ENCODE measurements at regions not wholly inside any gene's neighbourhood (a gene's known extent, or its start where the extent isn't known, plus 50 kb on each side); places are given as distances from the start of the nearest gene placed in this dataset.

- no peak for DNase-seq (ENCODE audit: missing footprints)
- no peak for ATAC-seq
- intact Hi-C loops (cut with DNase I): no loop called here
These were observed 221.6 kb downstream of the CD83 start for GRCh38 chr6:14339172-14339571.

- no peak for ATAC-seq
- intact Hi-C loops (cut with DNase I): no loop called here
These were observed 222.4 kb downstream of the CD83 start for GRCh38 chr6:14339711-14340584.

GRCh38 chr6:14344486-14344885 is 226.9 kb downstream of the CD83 start:
- ATAC-seq: no peak
- intact Hi-C loops (cut with DNase I): no loop called here
- no peak for DNase-seq (ENCODE audit: missing footprints)

More at GRCh38 chr6:14339711-14340584, 222.4 kb downstream of the CD83 start:
- no peak for DNase-seq (ENCODE audit: missing footprints)

GRCh38 chr6:14348389-14348788 is 230.8 kb downstream of the CD83 start:
- intact Hi-C loops (cut with DNase I): no loop called here
- DNase-seq (ENCODE audit: missing footprints) (no peak), ATAC-seq (no peak)

GRCh38 chr6:14349507-14349906 is 231.9 kb downstream of the CD83 start:
- DNase-seq (ENCODE audit: missing footprints) (no peak), ATAC-seq (no peak)
- intact Hi-C loops (cut with DNase I): no loop called here

- ATAC-seq: no peak
- intact Hi-C loops (cut with DNase I): no loop called here
- no peak for DNase-seq (ENCODE audit: missing footprints)
These were observed 232.6 kb downstream of the CD83 start for GRCh38 chr6:14350210-14350609.

- no peak for ATAC-seq
- intact Hi-C loops (cut with DNase I): no loop called here
- DNase-seq (ENCODE audit: missing footprints): no peak
These were observed 235.7 kb downstream of the CD83 start for GRCh38 chr6:14353281-14353680.

- intact Hi-C loops (cut with DNase I): no loop called here
- DNase-seq (ENCODE audit: missing footprints) (no peak), ATAC-seq (no peak)
These were observed 236.2 kb downstream of the CD83 start for GRCh38 chr6:14353798-14354197.

GRCh38 chr6:14354919-14355572 is 237.5 kb downstream of the CD83 start:
- DNase-seq (ENCODE audit: missing footprints) (peak; percentile 74), ATAC-seq (no peak)
- intact Hi-C loops (cut with DNase I): no loop called here

GRCh38 chr6:14359438-14359837 is 241.9 kb downstream of the CD83 start:
- ATAC-seq (no peak), DNase-seq (ENCODE audit: missing footprints) (no peak)
- intact Hi-C loops (cut with DNase I): no loop called here

- no peak for DNase-seq (ENCODE audit: missing footprints)
- peak; percentile 84 for ATAC-seq
- intact Hi-C loops (cut with DNase I): loop anchor here (5.0 kb wide), 1 partner anchor 72 kb away; no protein-coding TSS in a partner anchor
These were observed 243.0 kb downstream of the CD83 start for GRCh38 chr6:14360565-14360964.

- ATAC-seq: peak; percentile 88
- DNase-seq (ENCODE audit: missing footprints): no peak
- intact Hi-C loops (cut with DNase I): loop anchor here (5.0 kb wide), 1 partner anchor 71 kb away; no protein-coding TSS in a partner anchor
These were observed 243.7 kb downstream of the CD83 start for GRCh38 chr6:14361297-14361696.

- DNase-seq (ENCODE audit: missing footprints) (no peak), ATAC-seq (peak; percentile 64)
- intact Hi-C loops (cut with DNase I): loop anchor here (5.0 kb wide), 1 partner anchor 70 kb away; no protein-coding TSS in a partner anchor
These were observed 244.5 kb downstream of the CD83 start for GRCh38 chr6:14361956-14362587.

- intact Hi-C loops (cut with DNase I): loop anchor here (5.0 kb wide), 1 partner anchor 68 kb away; no protein-coding TSS in a partner anchor
- no peak for ATAC-seq
- DNase-seq (ENCODE audit: missing footprints): no peak
These were observed 246.8 kb downstream of the CD83 start for GRCh38 chr6:14364370-14364769.

- intact Hi-C loops (cut with DNase I): no loop called here
- no peak for DNase-seq (ENCODE audit: missing footprints)
- no peak for ATAC-seq
These were observed 247.8 kb downstream of the CD83 start for GRCh38 chr6:14365393-14365792.

GRCh38 chr6:14366315-14366714 is 248.7 kb downstream of the CD83 start:
- ATAC-seq (no peak), DNase-seq (ENCODE audit: missing footprints) (no peak)
- intact Hi-C loops (cut with DNase I): no loop called here

- intact Hi-C loops (cut with DNase I): no loop called here
- ATAC-seq (peak; percentile 63), DNase-seq (ENCODE audit: missing footprints) (no peak)
These were observed 249.3 kb downstream of the CD83 start for GRCh38 chr6:14366872-14367271.

- no peak for ATAC-seq
- intact Hi-C loops (cut with DNase I): no loop called here
- no peak for DNase-seq (ENCODE audit: missing footprints)
These were observed 249.7 kb downstream of the CD83 start for GRCh38 chr6:14367296-14367695.

- ATAC-seq: no peak
- DNase-seq (ENCODE audit: missing footprints): no peak
- intact Hi-C loops (cut with DNase I): no loop called here
These were observed 252.1 kb downstream of the CD83 start for GRCh38 chr6:14369717-14370116.

GRCh38 chr6:14371530-14371929 is 254.0 kb downstream of the CD83 start:
- ATAC-seq (no peak), DNase-seq (ENCODE audit: missing footprints) (no peak)
- intact Hi-C loops (cut with DNase I): no loop called here
